ENCODE measurements at regions not wholly inside any gene's neighbourhood (a gene's known extent, or its start where the extent isn't known, plus 50 kb on each side); places are given as distances from the start of the nearest gene placed in this dataset.

- no peak for TF ChIP-seq JUND (IDR thresholded peaks at IDR 0.05)
- TF ChIP-seq CTCF (IDR thresholded peaks at IDR 0.05; ENCODE audit: low read depth, low read length, missing input control) = no peak
- TF ChIP-seq MAX (IDR thresholded peaks at IDR 0.05) = no peak
Observed at GRCh38 chr9:126069400-126069955, 257.2 kb upstream of the MVB12B start.
